SK-N-MC (cell line): ENCODE measurements at regions not wholly inside any gene's neighbourhood (a gene's known extent, or its start where the extent isn't known, plus 50 kb on each side); places are given as distances from the start of the nearest gene placed in this dataset.
"Not testable (repeated sequence)": the region's sequence is repeated elsewhere in the genome, so short reads cannot be mapped to it uniquely, and the experiment has no call there.

Source experiments
- DNase-seq: peaks from one replicate; pipeline ENCODE4 v3.0.0-alpha.2; 2011; ENCODE audit warnings: low read depth, low spot score
- H3K27ac ChIP-seq: fragments of 200-600 bp; sonication (generic); 2 replicates; pipeline ENCODE4 v1.5.1; 2016; ENCODE audit warnings: mixed run types
- H3K36me3 ChIP-seq: fragments of 200-600 bp; sonication (generic); 2 replicates; pipeline ENCODE4 v1.6.1; 2017; ENCODE audit warnings: antibody characterized with exemption, low read length, mixed read lengths; ENCODE audit not compliant: insufficient read depth
- H3K4me3 ChIP-seq: fragments of 200-600 bp; sonication (generic); 2 replicates; pipeline ENCODE4 v1.5.1; 2016
- H3K9ac ChIP-seq: fragments of 200-600 bp; sonication (generic); 2 replicates; pipeline ENCODE4 v1.8.0; 2017; ENCODE audit warnings: mixed run types, mixed read lengths; ENCODE audit not compliant: insufficient read length
- H3K9me3 ChIP-seq: fragments of 200-600 bp; sonication (generic); 2 replicates; pipeline ENCODE4 v1.6.1; 2017; ENCODE audit warnings: low read depth, mild to moderate bottlenecking, antibody characterized with exemption, low read length, moderate library complexity, mixed read lengths
- EZH2 ChIP-seq: fragments of 200-600 bp; sonication (generic); IDR thresholded peaks from one replicate; pipeline ENCODE4 v1.6.1; 2017; ENCODE audit warnings: antibody characterized with exemption
- FOXP2 ChIP-seq: optimal IDR thresholded peaks from 2 replicates; pipeline ENCODE3; 2011; ENCODE audit warnings: mild to moderate bottlenecking, moderate library complexity; ENCODE audit not compliant: insufficient read depth; ENCODE audit errors: extremely low read length, control extremely low read depth
- POLR2AphosphoS5 ChIP-seq: IDR thresholded peaks from 2 replicates; pipeline ENCODE4 v1.6.1; 2012; ENCODE audit warnings: mild to moderate bottlenecking, low read depth, low read length, borderline replicate concordance

- Histone ChIP-seq H3K4me3 (no peak overlapping the region), H3K27ac (no peak overlapping the region), H3K9ac (no peak overlapping the region), H3K9me3 (no peaks in the 10 kb centered on the region), H3K36me3 (no peaks in the 10 kb centered on the region)
- TF ChIP-seq EZH2 (no peak), POLR2AphosphoS5 (no peak), FOXP2 (no peak)
- DNase-seq = no peak
Observed at GRCh38 chr6:147676495-147677199, 168.2 kb downstream of the SAMD5 start.

- no peaks in the 10 kb centered on the region for H3K9me3 ChIP-seq
- no peak for DNase-seq
- peak overlapping the region; percentile 37; the same call in 1 of the 2 replicates for H3K4me3 ChIP-seq
- H3K36me3 ChIP-seq = no peaks in the 10 kb centered on the region
- H3K27ac ChIP-seq = no peak overlapping the region; the same call in 1 of the 2 replicates
- TF ChIP-seq FOXP2 = no peak
- TF ChIP-seq POLR2AphosphoS5 = no peak
- no peak for TF ChIP-seq EZH2
- no peak overlapping the region for H3K9ac ChIP-seq
Observed at GRCh38 chr6:147677647-147678046, 169.2 kb downstream of the SAMD5 start.

DNA sequence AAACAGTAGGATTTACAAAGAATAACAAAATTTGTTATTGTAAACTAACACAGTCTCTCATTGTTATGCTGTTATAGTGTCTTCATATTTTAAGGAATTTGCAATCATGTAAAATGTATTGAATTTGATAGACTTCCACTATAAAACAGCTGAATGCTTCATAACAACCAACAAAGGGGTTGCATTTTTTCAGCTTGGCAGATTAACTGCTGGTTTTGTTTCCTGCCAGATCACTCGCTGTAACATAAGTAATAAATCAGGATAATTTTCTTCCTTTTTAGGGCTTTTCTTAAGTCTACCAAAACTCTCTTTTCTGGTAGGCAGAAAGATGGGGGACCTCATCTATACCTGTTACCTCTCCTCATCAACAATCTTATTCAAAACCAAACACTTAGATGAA is 169.8 kb downstream of the SAMD5 start:
- Histone ChIP-seq H3K36me3 (no peaks in the 10 kb centered on the region), H3K27ac (peak overlapping the region; percentile 52), H3K4me3 (peak overlapping the region; percentile 37), H3K9me3 (no peaks in the 10 kb centered on the region), H3K9ac (no peak overlapping the region)
- DNase-seq = no peak
- TF ChIP-seq POLR2AphosphoS5 (no peak), EZH2 (no peak), FOXP2 (no peak)

DNA sequence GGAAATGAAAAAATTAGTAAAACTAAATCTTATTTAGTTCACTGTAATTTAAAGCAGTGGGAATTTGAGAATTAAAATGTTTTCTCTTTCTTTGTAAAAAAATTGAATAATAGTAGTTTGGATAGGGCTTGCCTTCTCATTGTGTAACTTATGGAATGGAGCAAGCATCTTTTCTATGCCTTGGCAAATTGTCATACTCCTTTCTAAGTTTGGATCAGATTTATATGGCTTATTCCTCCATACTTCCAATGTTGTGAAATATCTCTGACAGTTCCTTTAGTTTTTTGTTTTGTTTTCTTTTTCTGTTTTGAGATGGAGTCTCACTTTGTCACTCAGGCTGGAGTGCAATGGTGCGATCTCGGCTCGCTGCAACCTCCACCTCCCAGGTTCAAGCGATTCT is 176.4 kb downstream of the SAMD5 start:
- Histone ChIP-seq H3K9me3 (no peaks in the 10 kb centered on the region), H3K4me3 (no peak overlapping the region), H3K36me3 (no peaks in the 10 kb centered on the region), H3K27ac (no peak overlapping the region), H3K9ac (no peak overlapping the region)
- DNase-seq = no peak
- TF ChIP-seq EZH2 (no peak), FOXP2 (no peak), POLR2AphosphoS5 (no peak)

GRCh38 chr6:147689398-147689797 is 180.9 kb downstream of the SAMD5 start:
- no peaks in the 10 kb centered on the region for H3K36me3 ChIP-seq
- no peak for DNase-seq
- H3K9me3 ChIP-seq = no peaks in the 10 kb centered on the region
- TF ChIP-seq FOXP2 = no peak
- no peak for TF ChIP-seq EZH2
- no peak for TF ChIP-seq POLR2AphosphoS5
- H3K4me3 ChIP-seq = no peak overlapping the region
- H3K9ac ChIP-seq = no peak overlapping the region
- no peak overlapping the region for H3K27ac ChIP-seq

GRCh38 chr6:147691446-147691845 is 183.0 kb downstream of the SAMD5 start:
- H3K4me3 ChIP-seq = no peak overlapping the region
- no peak for DNase-seq
- TF ChIP-seq EZH2 (no peak), POLR2AphosphoS5 (no peak)
- H3K27ac ChIP-seq = no peak overlapping the region
- H3K36me3 ChIP-seq = no peaks in the 10 kb centered on the region
- H3K9me3 ChIP-seq = no peaks in the 10 kb centered on the region
- H3K9ac ChIP-seq = no peak overlapping the region

DNA sequence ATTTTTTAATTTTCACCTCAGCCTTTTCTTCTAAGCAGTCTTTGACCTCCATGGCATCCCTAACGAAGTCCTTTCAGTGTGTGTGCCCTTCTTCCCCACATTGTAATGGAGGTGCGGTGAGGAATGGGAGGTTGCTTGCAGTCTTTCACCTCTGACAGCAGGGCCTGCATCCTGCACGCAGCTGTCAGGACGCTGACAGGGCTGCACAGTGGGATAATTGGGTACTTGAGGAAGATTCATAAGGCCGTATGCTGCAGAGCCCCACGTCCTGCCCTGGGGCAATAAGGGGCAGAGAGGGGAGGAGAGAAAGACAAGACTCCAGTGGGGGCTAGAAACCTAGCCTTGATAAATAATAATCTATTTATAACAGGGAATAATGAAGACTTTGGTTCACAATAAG is 184.7 kb downstream of the SAMD5 start:
- Histone ChIP-seq H3K9me3 (no peaks in the 10 kb centered on the region), H3K9ac (no peak overlapping the region), H3K27ac (no peak overlapping the region), H3K4me3 (no peak overlapping the region), H3K36me3 (no peaks in the 10 kb centered on the region)
- DNase-seq = no peak
- TF ChIP-seq EZH2 (no peak), POLR2AphosphoS5 (no peak), FOXP2 (no peak)

DNA sequence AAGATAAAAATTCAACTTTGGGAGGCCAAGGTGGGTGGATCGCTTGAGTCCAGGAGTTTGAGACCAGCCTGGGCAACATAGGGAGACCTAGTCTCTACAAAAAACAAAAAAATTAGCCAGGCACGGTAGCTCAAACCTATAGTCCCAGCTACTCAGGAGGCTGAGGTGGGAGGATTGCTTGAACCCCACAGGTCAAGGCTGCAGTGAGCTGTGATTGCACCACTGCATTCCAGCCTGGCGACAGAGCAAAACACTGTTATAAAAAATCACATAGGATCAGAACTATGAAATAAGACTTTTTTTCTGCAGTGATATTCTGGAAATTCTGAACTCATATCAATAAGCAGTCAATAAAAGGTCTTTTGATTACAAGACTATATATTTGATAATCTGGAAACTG is 186.1 kb downstream of the SAMD5 start:
- not testable (repeated sequence) for H3K27ac ChIP-seq, H3K9me3 ChIP-seq, H3K9ac ChIP-seq, H3K4me3 ChIP-seq, DNase-seq, H3K36me3 ChIP-seq

DNA sequence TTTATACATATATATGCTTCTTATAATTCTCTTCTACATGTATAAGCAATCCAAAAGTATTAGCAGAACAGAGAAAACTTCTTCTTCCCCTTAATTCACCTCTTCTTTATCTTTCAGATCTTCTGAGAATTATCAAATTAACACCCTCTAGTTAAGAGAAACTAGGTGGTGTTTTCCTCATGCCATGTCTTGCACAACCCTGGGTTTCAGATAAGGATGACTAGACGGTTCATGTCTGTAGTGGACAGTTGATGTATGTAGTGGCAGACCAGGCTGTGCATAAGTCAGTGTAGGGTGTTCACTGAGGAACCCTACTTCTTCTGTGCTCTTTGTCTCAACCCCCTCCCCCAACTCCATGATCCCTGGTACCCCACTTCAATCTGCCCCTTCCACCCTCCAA is 187.3 kb downstream of the SAMD5 start:
- H3K27ac ChIP-seq = no peak overlapping the region
- H3K36me3 ChIP-seq = no peaks in the 10 kb centered on the region
- no peak overlapping the region for H3K4me3 ChIP-seq
- no peak for DNase-seq
- H3K9ac ChIP-seq = no peak overlapping the region
- TF ChIP-seq EZH2 = no peak
- TF ChIP-seq POLR2AphosphoS5 = no peak
- TF ChIP-seq FOXP2 = no peak
- H3K9me3 ChIP-seq = no peaks in the 10 kb centered on the region
